HCT116 (cell line): ENCODE measurements at regions not wholly inside any gene's neighbourhood (a gene's known extent, or its start where the extent isn't known, plus 50 kb on each side); places are given as distances from the start of the nearest gene placed in this dataset.

Experiments
- CTCF ChIP-seq, 3 experiments: fragments of 200-600 bp in 1 of 3; sonication (generic) in 1 of 3; IDR thresholded peaks in 2 of 3; conservative IDR thresholded peaks in 1 of 3; 2 replicates each; pipeline ENCODE4 v1.5.1; 2012 to 2017; ENCODE audit warnings: low read depth in 2 of 3, low read length in 2 of 3, antibody characterized with exemption in 1 of 3, borderline replicate concordance in 1 of 3, control low read depth in 1 of 3, mild to moderate bottlenecking in 1 of 3, mixed read lengths in 1 of 3, mixed run types in 1 of 3, moderate library complexity in 1 of 3; ENCODE audit not compliant: insufficient read depth in 1 of 3
- EZH2 ChIP-seq: fragments of 200-600 bp; sonication (generic); IDR thresholded peaks from 2 replicates; pipeline ENCODE4 v1.6.1; 2017; ENCODE audit warnings: antibody characterized with exemption, mixed run types
- POLR2A ChIP-seq: IDR thresholded peaks from 2 replicates; pipeline ENCODE4 v1.7.0; 2011; ENCODE audit warnings: borderline replicate concordance; ENCODE audit not compliant: insufficient read depth, insufficient read length; ENCODE audit errors: extremely low read depth
- POLR2AphosphoS5 ChIP-seq: IDR thresholded peaks from 2 replicates; pipeline ENCODE4 v1.6.1; 2011; ENCODE audit warnings: mild to moderate bottlenecking, low read depth, low read length, moderate library complexity
- RAD21 ChIP-seq: IDR thresholded peaks from 2 replicates; pipeline ENCODE4 v1.6.1; 2012; ENCODE audit warnings: low read depth, mild to moderate bottlenecking
- SRF ChIP-seq: IDR thresholded peaks from 2 replicates; pipeline ENCODE4 v1.6.1; 2012; ENCODE audit warnings: low read depth
- TCF7L2 ChIP-seq: IDR thresholded peaks from 2 replicates; pipeline ENCODE4 v1.7.0; 2011; ENCODE audit warnings: borderline replicate concordance, inconsistent platforms; ENCODE audit not compliant: insufficient read depth, insufficient read length; ENCODE audit errors: extremely low read depth
- YY1 ChIP-seq: IDR thresholded peaks from 2 replicates; pipeline ENCODE4 v1.6.1; 2011; ENCODE audit warnings: low read length, low read depth, moderate library complexity, mild to moderate bottlenecking; ENCODE audit not compliant: insufficient replicate concordance; ENCODE audit errors: extremely low read depth
- ZBTB33 ChIP-seq: IDR thresholded peaks from 2 replicates; pipeline ENCODE4 v1.6.1; 2011; ENCODE audit warnings: mild to moderate bottlenecking, low read length, moderate library complexity; ENCODE audit not compliant: insufficient replicate concordance; ENCODE audit errors: extremely low read depth
- TF ChIP-seq, protein P1 (sequence below): IDR thresholded peaks from 2 replicates; pipeline ENCODE4 v1.6.1; 2012; ENCODE audit warnings: low read depth

DNA sequence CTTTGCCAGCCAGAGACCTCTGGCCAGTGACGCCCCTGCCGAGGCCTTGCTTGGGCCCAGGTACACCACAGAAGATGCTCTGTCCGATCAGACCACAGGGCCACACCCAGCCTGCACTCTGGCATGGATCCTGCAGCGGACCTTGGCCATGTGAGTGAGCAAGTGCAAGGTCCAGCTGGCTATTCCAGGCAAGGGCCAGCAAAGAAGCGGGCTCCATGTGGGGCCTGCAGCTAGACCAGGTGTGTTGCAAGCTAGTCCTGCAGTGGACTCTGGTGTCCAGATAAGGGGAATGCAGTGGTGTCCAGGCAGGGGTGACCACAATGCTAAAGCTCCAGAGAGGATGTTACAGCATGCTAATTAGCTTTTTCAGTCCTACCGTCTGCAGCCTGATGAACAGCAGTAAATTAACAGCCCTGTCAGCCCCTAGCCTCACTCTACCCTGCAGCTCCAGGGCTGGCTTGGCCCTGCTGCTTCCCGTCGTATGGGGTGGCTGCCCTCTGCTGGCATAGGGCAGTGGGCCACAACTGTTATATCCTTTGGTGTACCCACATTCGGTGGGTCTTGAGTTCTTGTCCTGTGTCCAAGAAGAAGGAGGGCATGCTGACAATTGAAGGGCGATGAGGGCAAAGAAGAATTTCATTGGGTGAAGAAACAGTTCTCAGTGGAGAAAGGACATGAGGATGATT, 284.5 kb upstream of the POU5F2 start:
- no peak for TF ChIP-seq YY1
- peak; percentile 42 for TF ChIP-seq RAD21
- no peak for TF ChIP-seq EZH2
- peak; percentile 9 to 40 (median 10); a peak in 2 of 6 replicates for TF ChIP-seq CTCF (IDR thresholded peaks at IDR 0.05 in 2 of 3, conservative IDR thresholded peaks at IDR 0.05 in 1 of 3; ENCODE audit: borderline replicate concordance in 1 of 3, insufficient read depth in 1 of 3, low read depth in 2 of 3, low read length in 2 of 3)
- TF ChIP-seq POLR2AphosphoS5 = no peak
- no peak for TF ChIP-seq POLR2A
- no peak for TF ChIP-seq TCF7L2
- TF ChIP-seq, protein P1, sequence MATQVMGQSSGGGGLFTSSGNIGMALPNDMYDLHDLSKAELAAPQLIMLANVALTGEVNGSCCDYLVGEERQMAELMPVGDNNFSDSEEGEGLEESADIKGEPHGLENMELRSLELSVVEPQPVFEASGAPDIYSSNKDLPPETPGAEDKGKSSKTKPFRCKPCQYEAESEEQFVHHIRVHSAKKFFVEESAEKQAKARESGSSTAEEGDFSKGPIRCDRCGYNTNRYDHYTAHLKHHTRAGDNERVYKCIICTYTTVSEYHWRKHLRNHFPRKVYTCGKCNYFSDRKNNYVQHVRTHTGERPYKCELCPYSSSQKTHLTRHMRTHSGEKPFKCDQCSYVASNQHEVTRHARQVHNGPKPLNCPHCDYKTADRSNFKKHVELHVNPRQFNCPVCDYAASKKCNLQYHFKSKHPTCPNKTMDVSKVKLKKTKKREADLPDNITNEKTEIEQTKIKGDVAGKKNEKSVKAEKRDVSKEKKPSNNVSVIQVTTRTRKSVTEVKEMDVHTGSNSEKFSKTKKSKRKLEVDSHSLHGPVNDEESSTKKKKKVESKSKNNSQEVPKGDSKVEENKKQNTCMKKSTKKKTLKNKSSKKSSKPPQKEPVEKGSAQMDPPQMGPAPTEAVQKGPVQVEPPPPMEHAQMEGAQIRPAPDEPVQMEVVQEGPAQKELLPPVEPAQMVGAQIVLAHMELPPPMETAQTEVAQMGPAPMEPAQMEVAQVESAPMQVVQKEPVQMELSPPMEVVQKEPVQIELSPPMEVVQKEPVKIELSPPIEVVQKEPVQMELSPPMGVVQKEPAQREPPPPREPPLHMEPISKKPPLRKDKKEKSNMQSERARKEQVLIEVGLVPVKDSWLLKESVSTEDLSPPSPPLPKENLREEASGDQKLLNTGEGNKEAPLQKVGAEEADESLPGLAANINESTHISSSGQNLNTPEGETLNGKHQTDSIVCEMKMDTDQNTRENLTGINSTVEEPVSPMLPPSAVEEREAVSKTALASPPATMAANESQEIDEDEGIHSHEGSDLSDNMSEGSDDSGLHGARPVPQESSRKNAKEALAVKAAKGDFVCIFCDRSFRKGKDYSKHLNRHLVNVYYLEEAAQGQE = no peak
- no peak for TF ChIP-seq SRF
- no peak for TF ChIP-seq ZBTB33
